ENCODE measurements at regions not wholly inside any gene's neighbourhood (a gene's known extent, or its start where the extent isn't known, plus 50 kb on each side); places are given as distances from the start of the nearest gene placed in this dataset.

- H3K27ac ChIP-seq: no peak overlapping the region
- DNase-seq: no peak
- H3K9me3 ChIP-seq: no peaks in the 10 kb centered on the region
- no peaks in the 10 kb centered on the region for H3K27me3 ChIP-seq
- no peaks in the 10 kb centered on the region for H3K36me3 ChIP-seq
- TF ChIP-seq, protein P1, sequence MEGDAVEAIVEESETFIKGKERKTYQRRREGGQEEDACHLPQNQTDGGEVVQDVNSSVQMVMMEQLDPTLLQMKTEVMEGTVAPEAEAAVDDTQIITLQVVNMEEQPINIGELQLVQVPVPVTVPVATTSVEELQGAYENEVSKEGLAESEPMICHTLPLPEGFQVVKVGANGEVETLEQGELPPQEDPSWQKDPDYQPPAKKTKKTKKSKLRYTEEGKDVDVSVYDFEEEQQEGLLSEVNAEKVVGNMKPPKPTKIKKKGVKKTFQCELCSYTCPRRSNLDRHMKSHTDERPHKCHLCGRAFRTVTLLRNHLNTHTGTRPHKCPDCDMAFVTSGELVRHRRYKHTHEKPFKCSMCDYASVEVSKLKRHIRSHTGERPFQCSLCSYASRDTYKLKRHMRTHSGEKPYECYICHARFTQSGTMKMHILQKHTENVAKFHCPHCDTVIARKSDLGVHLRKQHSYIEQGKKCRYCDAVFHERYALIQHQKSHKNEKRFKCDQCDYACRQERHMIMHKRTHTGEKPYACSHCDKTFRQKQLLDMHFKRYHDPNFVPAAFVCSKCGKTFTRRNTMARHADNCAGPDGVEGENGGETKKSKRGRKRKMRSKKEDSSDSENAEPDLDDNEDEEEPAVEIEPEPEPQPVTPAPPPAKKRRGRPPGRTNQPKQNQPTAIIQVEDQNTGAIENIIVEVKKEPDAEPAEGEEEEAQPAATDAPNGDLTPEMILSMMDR (IDR thresholded peaks at IDR 0.05): no peak
- no peak for TF ChIP-seq POLR2A (IDR thresholded peaks at IDR 0.05)
- H3K4me3 ChIP-seq: no peak overlapping the region
- H3K4me1 ChIP-seq: no peaks in the 10 kb centered on the region
Observed at GRCh38 chr2:188917632-188918031, 56.5 kb upstream of the COL3A1 start.

GRCh38 chr2:188919824-188920223, 54.3 kb upstream of the COL3A1 start:
- TF ChIP-seq, protein P1 (IDR thresholded peaks at IDR 0.05): no peak
- no peak for TF ChIP-seq POLR2A (IDR thresholded peaks at IDR 0.05)
- DNase-seq: no peak
- no peaks in the 10 kb centered on the region for H3K4me1 ChIP-seq
- H3K4me3 ChIP-seq: no peak overlapping the region
- H3K27ac ChIP-seq: no peak overlapping the region
- H3K9me3 ChIP-seq: no peaks in the 10 kb centered on the region
- no peaks in the 10 kb centered on the region for H3K36me3 ChIP-seq
- H3K27me3 ChIP-seq: no peaks in the 10 kb centered on the region

DNA sequence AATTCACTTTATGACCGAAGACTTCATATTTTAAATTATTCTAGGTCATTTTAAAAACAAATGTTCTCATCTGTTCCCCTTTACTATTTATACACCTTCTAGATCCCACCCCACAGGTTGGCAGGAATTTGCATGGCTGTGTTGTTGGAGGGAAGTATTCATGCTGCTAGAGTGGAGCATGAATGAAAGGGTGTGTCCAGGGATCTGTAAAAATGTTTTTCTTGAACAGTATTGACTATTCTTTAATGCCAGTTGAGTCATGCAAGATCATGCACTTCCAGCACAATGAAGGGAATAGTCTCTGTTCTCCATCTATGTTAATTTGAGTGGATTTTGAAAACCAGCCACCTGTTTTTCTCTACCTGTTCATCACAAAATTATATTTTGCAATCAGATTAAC, 52.0 kb upstream of the COL3A1 start:
- no peak for DNase-seq
- Histone ChIP-seq H3K4me1 (no peaks in the 10 kb centered on the region), H3K27ac (no peak overlapping the region), H3K36me3 (no peaks in the 10 kb centered on the region), H3K4me3 (no peak overlapping the region), H3K27me3 (no peaks in the 10 kb centered on the region), H3K9me3 (no peaks in the 10 kb centered on the region)
- TF ChIP-seq, protein P1 (IDR thresholded peaks at IDR 0.05): no peak
- TF ChIP-seq POLR2A (IDR thresholded peaks at IDR 0.05): no peak

Measured in Peyer's patch (tissue), 4 donors.